ENCODE measurements at regions not wholly inside any gene's neighbourhood (a gene's known extent, or its start where the extent isn't known, plus 50 kb on each side); places are given as distances from the start of the nearest gene placed in this dataset.

DNA sequence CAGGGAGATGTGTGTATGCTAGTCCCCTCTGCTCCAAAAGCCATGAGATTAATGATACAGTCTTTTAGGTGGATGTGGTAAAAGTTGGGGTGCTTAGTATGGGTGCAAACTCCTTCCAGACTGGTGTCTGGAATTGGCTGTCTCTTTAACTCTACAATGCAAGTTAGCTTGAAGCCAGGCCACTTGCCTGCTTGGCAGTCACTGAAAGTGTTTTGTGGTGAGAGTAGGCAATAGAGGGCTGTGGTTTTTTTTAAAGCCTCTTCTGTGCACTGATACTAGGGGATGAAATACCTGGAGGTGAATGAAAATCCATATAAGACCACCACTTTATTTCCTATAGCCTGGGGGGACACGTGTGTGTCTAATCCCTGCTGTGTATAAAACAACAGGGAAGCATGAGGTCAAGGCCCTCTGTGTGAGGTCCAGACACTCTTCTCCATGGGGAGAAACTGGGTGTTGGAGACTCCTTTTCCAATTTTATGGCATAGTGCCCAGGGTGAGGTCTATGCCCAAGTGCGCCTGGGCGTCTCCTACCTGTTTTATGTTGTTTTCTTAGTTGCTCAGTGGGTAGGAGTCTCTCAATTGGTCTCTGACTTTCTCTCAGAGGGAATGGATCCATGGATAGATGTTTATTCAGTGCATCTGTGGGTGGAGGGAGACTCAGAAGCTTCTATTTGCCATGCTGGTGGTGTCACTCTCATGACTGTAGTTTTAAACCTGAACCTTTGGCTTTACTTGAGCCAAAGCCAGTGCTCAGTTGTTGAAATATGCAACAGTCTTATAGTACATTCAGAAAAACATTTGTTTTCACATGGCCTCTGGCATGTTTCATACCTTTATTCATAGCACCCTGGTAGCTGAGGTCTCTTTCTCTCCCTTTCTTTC lies 327.8 kb upstream of the ATP11B start:
- Histone ChIP-seq H3K4me3 (ENCODE audit: low read depth in 2 of 2, low read length in 1 of 2) (no peak overlapping the region), H3F3A (replicated peaks; ENCODE audit: insufficient read depth) (no peaks in the 10 kb centered on the region), H3K27me3 (ENCODE audit: insufficient read depth) (no peaks in the 10 kb centered on the region), H3K4me1 (ENCODE audit: control insufficient read depth in 1 of 2, insufficient read depth in 2 of 2, low read depth in 1 of 2, low read length in 1 of 2) (no peaks in the 10 kb centered on the region), H3K36me3 (replicated peaks in 1 of 2; ENCODE audit: control insufficient read depth in 1 of 2, insufficient read depth in 2 of 2, low read length in 1 of 2) (no peaks in the 10 kb centered on the region), H3K9me3 (no peaks in the 10 kb centered on the region), H4K20me1 (ENCODE audit: insufficient read depth) (no peaks in the 10 kb centered on the region), H3K27ac (ENCODE audit: low read depth in 2 of 2, low read length in 1 of 2) (no peak overlapping the region), H3K9me2 (no peaks in the 10 kb centered on the region), H3K4me2 (no peak overlapping the region), H3K9ac (no peak overlapping the region), H3K79me2 (ENCODE audit: insufficient read depth) (no peaks in the 10 kb centered on the region), H2AFZ (ENCODE audit: low read depth) (no peak overlapping the region)
- POLR2A ChIA-PET = no interaction called here
- 80% methylated on average over 3 of the region's 3 CpGs for WGBS (ENCODE audit: low lambda C conversion rate)
- CTCF ChIA-PET = no interaction called here
- DNase-seq = no peak
- TF ChIP-seq YY1 (IDR thresholded peaks at IDR 0.05; ENCODE audit: low read depth) (no peak), JUND (IDR thresholded peaks at IDR 0.05) (no peak), RFX5 (IDR thresholded peaks at IDR 0.05; ENCODE audit: low read length) (no peak), REST (IDR thresholded peaks at IDR 0.05; ENCODE audit: low read depth, low read length) (no peak), MAX (IDR thresholded peaks at IDR 0.05; ENCODE audit: low read depth) (no peak), EZH2phosphoT487 (IDR thresholded peaks at IDR 0.05; ENCODE audit: borderline replicate concordance, low read depth) (no peak), TCF12 (IDR thresholded peaks at IDR 0.05) (no peak), FOXJ3 (CRISPR knock-in tag; IDR thresholded peaks at IDR 0.05) (no peak), CHD2 (IDR thresholded peaks at IDR 0.05; ENCODE audit: low read length, partially characterized antibody) (no peak), POLR2AphosphoS5 (IDR thresholded peaks at IDR 0.05; ENCODE audit: low read depth, low read length) (no peak), ELF1 (IDR thresholded peaks at IDR 0.05) (no peak), MXI1 (IDR thresholded peaks at IDR 0.05; ENCODE audit: low read depth, low read length) (no peak), SIN3A (IDR thresholded peaks at IDR 0.05; ENCODE audit: borderline replicate concordance, low read depth, low read length) (no peak), NFIC (IDR thresholded peaks at IDR 0.05; ENCODE audit: borderline replicate concordance) (no peak), RXRA (IDR thresholded peaks at IDR 0.05; ENCODE audit: borderline replicate concordance, low read depth) (no peak), FOSL2 (IDR thresholded peaks at IDR 0.05; ENCODE audit: borderline replicate concordance, low read depth) (no peak), EP300 (IDR thresholded peaks at IDR 0.05; ENCODE audit: borderline replicate concordance in 1 of 2, low read depth in 1 of 2, low read length in 1 of 2) (no peak)
- TF ChIP-seq, protein P1, sequence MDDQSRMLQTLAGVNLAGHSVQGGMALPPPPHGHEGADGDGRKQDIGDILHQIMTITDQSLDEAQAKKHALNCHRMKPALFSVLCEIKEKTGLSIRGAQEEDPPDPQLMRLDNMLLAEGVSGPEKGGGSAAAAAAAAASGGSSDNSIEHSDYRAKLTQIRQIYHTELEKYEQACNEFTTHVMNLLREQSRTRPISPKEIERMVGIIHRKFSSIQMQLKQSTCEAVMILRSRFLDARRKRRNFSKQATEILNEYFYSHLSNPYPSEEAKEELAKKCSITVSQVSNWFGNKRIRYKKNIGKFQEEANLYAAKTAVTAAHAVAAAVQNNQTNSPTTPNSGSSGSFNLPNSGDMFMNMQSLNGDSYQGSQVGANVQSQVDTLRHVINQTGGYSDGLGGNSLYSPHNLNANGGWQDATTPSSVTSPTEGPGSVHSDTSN (IDR thresholded peaks at IDR 0.05) = no peak

Data from SK-N-SH (cell line).